WTC11 (cell line): ENCODE measurements at regions not wholly inside any gene's neighbourhood (a gene's known extent, or its start where the extent isn't known, plus 50 kb on each side); places are given as distances from the start of the nearest gene placed in this dataset.

ENCODE experiments used
- ATAC-seq: fragments of 200-7000 bp; cut with Tn5 transposase; 2 replicates; pipeline ENCODE4 v1.10.0; 2021; ENCODE audit warnings: mild to moderate bottlenecking, moderate library complexity
- CTCF ChIA-PET: fragments of 300-600 bp; sonication (Branson Sonifier 250); formaldehyde crosslinking; loops from one replicate; lab custom pipeline; 2021; ENCODE audit warnings: antibody characterized with exemption; lab: Charles Lee
- POLR2A ChIA-PET: fragments of 350-600 bp; sonication (Branson Sonifier 250); formaldehyde crosslinking; loops from one replicate; lab custom pipeline; 2021; ENCODE audit warnings: antibody characterized with exemption; lab: Charles Lee
- DNase-seq: peaks from one replicate; pipeline ENCODE4 v3.0.0; 2021; ENCODE audit warnings: low spot score
- H3K27ac Mint-ChIP-seq: 2 replicates; pipeline ENCODE4 v1.8.0; 2021; ENCODE audit warnings: mixed read lengths
- H3K27me3 Mint-ChIP-seq: 2 replicates; pipeline ENCODE4 v1.8.0; 2021; ENCODE audit warnings: low read depth, mild to moderate bottlenecking, moderate library complexity, mixed read lengths
- H3K36me3 Mint-ChIP-seq: 2 replicates; pipeline ENCODE4 v1.8.0; 2021; ENCODE audit warnings: mixed read lengths
- H3K4me1 Mint-ChIP-seq: 2 replicates; pipeline ENCODE4 v1.8.0; 2022; ENCODE audit warnings: mixed read lengths
- H3K4me3 Mint-ChIP-seq: 2 replicates; pipeline ENCODE4 v1.8.0; 2021; ENCODE audit warnings: mild to moderate bottlenecking, moderate library complexity, mixed read lengths
- H3K9me3 Mint-ChIP-seq: 2 replicates; pipeline ENCODE4 v1.8.0; 2021; ENCODE audit warnings: mixed read lengths
- ATF1 ChIP-seq: sonication (generic); formaldehyde crosslinking; IDR thresholded peaks from 2 replicates; pipeline ENCODE4 v1.8.1; 2023; ENCODE audit warnings: mild to moderate bottlenecking, moderate library complexity, missing genetic modification reagents
- FOXJ3 ChIP-seq: sonication (generic); formaldehyde crosslinking; IDR thresholded peaks from 2 replicates; pipeline ENCODE4 v1.9.0; 2021; ENCODE audit warnings: missing genetic modification reagents, mild to moderate bottlenecking, borderline replicate concordance
- FOXP1 ChIP-seq: sonication (generic); formaldehyde crosslinking; IDR thresholded peaks from 2 replicates; pipeline ENCODE4 v1.8.0; 2022; ENCODE audit warnings: missing genetic modification reagents, mild to moderate bottlenecking, moderate library complexity, borderline replicate concordance
- KAT7 ChIP-seq: sonication (generic); formaldehyde crosslinking; IDR thresholded peaks from 2 replicates; pipeline ENCODE4 v1.8.1; 2023; ENCODE audit warnings: missing genetic modification reagents, mild to moderate bottlenecking, borderline replicate concordance
- MXD4 ChIP-seq: fragments of 250-450 bp; sonication (Bioruptor Pico); IDR thresholded peaks from 2 replicates; pipeline ENCODE4 v1.8.0; 2021; ENCODE audit warnings: mild to moderate bottlenecking, moderate library complexity, borderline replicate concordance
- NR2C2 ChIP-seq: sonication (generic); formaldehyde crosslinking; IDR thresholded peaks from 2 replicates; pipeline ENCODE4 v1.8.0; 2022; ENCODE audit warnings: mild to moderate bottlenecking, missing genetic modification reagents
- SOX15 ChIP-seq: fragments of 250-450 bp; sonication (Bioruptor Pico); IDR thresholded peaks from 2 replicates; pipeline ENCODE4 v1.9.0; 2021; ENCODE audit warnings: mild to moderate bottlenecking
- TEAD4 ChIP-seq: sonication (generic); formaldehyde crosslinking; IDR thresholded peaks from 2 replicates; pipeline ENCODE4 v1.8.0; 2022; ENCODE audit warnings: mild to moderate bottlenecking, missing genetic modification reagents
- ZNF138 ChIP-seq: sonication (generic); formaldehyde crosslinking; conservative IDR thresholded peaks from 2 replicates; pipeline ENCODE4 v1.8.1; 2022; ENCODE audit warnings: mild to moderate bottlenecking, moderate library complexity, missing genetic modification reagents
- ZNF219 ChIP-seq: sonication (generic); formaldehyde crosslinking; IDR thresholded peaks from 2 replicates; pipeline ENCODE4 v1.8.0; 2023; ENCODE audit warnings: missing genetic modification reagents, mild to moderate bottlenecking, borderline replicate concordance
- TF ChIP-seq, protein P1 (sequence below): sonication (generic); formaldehyde crosslinking; IDR thresholded peaks from 2 replicates; pipeline ENCODE4 v1.8.1; 2023; ENCODE audit warnings: mild to moderate bottlenecking, moderate library complexity, missing genetic modification reagents
- TF ChIP-seq, protein P2 (sequence below): sonication (generic); formaldehyde crosslinking; IDR thresholded peaks from 2 replicates; pipeline ENCODE4 v1.8.1; 2022; ENCODE audit warnings: low read depth, missing genetic modification reagents, borderline replicate concordance
- TF ChIP-seq, protein P3 (sequence below): sonication (generic); formaldehyde crosslinking; IDR thresholded peaks from 2 replicates; pipeline ENCODE4 v1.8.1; 2023; ENCODE audit warnings: mild to moderate bottlenecking, missing genetic modification reagents, moderate library complexity
- TF ChIP-seq, protein P4 (sequence below): sonication (generic); formaldehyde crosslinking; IDR thresholded peaks from 2 replicates; pipeline ENCODE4 v1.8.1; 2023; ENCODE audit warnings: mild to moderate bottlenecking, missing genetic modification reagents, moderate library complexity
- TF ChIP-seq, protein P5 (sequence below): fragments of 250-450 bp; sonication (Bioruptor Pico); IDR thresholded peaks from 2 replicates; pipeline ENCODE4 v1.9.0; 2021; ENCODE audit warnings: mild to moderate bottlenecking, borderline replicate concordance
- TF ChIP-seq, protein P6 (sequence below): sonication (generic); formaldehyde crosslinking; conservative IDR thresholded peaks from 2 replicates; pipeline ENCODE4 v1.8.1; 2023; ENCODE audit warnings: mild to moderate bottlenecking, low read depth, missing genetic modification reagents, moderate library complexity
- TF ChIP-seq, protein P7 (sequence below): sonication (generic); formaldehyde crosslinking; IDR thresholded peaks from 2 replicates; pipeline ENCODE4 v1.8.1; 2022; ENCODE audit warnings: missing genetic modification reagents, borderline replicate concordance
- TF ChIP-seq, protein P8 (sequence below): sonication (generic); formaldehyde crosslinking; IDR thresholded peaks from 2 replicates; pipeline ENCODE4 v1.8.1; 2023; ENCODE audit warnings: mild to moderate bottlenecking, missing genetic modification reagents, borderline replicate concordance

DNA sequence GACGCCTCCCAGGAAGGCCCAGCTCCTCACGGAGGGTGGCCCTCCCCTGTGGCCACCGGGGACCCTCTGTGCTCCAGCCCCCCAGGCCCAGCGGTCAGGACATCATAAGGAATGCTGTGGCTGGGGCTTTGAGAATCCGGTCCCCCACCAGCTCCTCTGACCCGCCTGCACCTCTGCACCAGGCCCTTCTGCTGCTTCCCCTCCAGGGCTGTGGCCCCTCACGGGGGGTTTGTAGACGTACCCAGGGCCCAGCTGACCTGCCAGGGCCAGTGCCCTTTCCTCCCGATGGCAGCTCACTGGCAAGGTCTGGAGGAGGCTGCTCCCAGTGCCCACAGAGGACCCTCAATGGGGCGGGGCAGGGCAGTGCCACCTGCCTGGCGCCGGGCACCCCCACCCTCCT lies 103.9 kb upstream of the TTC34 start:
- Mint-ChIP-seq H3K9me3 (peaks cover 10% of the 10 kb centered on the region), H3K4me3 (no peak overlapping the region)
- CTCF ChIA-PET: interaction anchor here (1.4 kb wide), 1 partner anchor 519 kb away, joined by 3 read pairs; no protein-coding TSS in a partner anchor
- no peak for TF ChIP-seq ZNF138
- TF ChIP-seq, protein P1, sequence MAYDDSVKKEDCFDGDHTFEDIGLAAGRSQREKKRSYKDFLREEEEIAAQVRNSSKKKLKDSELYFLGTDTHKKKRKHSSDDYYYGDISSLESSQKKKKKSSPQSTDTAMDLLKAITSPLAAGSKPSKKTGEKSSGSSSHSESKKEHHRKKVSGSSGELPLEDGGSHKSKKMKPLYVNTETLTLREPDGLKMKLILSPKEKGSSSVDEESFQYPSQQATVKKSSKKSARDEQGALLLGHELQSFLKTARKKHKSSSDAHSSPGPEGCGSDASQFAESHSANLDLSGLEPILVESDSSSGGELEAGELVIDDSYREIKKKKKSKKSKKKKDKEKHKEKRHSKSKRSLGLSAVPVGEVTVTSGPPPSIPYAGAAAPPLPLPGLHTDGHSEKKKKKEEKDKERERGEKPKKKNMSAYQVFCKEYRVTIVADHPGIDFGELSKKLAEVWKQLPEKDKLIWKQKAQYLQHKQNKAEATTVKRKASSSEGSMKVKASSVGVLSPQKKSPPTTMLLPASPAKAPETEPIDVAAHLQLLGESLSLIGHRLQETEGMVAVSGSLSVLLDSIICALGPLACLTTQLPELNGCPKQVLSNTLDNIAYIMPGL (CRISPR knock-in tag): no peak
- TF ChIP-seq, protein P2, sequence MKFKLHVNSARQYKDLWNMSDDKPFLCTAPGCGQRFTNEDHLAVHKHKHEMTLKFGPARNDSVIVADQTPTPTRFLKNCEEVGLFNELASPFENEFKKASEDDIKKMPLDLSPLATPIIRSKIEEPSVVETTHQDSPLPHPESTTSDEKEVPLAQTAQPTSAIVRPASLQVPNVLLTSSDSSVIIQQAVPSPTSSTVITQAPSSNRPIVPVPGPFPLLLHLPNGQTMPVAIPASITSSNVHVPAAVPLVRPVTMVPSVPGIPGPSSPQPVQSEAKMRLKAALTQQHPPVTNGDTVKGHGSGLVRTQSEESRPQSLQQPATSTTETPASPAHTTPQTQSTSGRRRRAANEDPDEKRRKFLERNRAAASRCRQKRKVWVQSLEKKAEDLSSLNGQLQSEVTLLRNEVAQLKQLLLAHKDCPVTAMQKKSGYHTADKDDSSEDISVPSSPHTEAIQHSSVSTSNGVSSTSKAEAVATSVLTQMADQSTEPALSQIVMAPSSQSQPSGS (CRISPR knock-in tag): no peak
- TF ChIP-seq FOXP1 (CRISPR knock-in tag): no peak
- TF ChIP-seq NR2C2 (CRISPR knock-in tag): no peak
- TF ChIP-seq FOXJ3 (CRISPR knock-in tag): no peak
- TF ChIP-seq, protein P3, sequence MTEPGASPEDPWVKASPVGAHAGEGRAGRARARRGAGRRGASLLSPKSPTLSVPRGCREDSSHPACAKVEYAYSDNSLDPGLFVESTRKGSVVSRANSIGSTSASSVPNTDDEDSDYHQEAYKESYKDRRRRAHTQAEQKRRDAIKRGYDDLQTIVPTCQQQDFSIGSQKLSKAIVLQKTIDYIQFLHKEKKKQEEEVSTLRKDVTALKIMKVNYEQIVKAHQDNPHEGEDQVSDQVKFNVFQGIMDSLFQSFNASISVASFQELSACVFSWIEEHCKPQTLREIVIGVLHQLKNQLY (CRISPR knock-in tag): no peak
- TF ChIP-seq, protein P4, sequence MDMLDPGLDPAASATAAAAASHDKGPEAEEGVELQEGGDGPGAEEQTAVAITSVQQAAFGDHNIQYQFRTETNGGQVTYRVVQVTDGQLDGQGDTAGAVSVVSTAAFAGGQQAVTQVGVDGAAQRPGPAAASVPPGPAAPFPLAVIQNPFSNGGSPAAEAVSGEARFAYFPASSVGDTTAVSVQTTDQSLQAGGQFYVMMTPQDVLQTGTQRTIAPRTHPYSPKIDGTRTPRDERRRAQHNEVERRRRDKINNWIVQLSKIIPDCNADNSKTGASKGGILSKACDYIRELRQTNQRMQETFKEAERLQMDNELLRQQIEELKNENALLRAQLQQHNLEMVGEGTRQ: no peak
- no peak for TF ChIP-seq MXD4 (CRISPR knock-in tag)
- TF ChIP-seq, protein P5, sequence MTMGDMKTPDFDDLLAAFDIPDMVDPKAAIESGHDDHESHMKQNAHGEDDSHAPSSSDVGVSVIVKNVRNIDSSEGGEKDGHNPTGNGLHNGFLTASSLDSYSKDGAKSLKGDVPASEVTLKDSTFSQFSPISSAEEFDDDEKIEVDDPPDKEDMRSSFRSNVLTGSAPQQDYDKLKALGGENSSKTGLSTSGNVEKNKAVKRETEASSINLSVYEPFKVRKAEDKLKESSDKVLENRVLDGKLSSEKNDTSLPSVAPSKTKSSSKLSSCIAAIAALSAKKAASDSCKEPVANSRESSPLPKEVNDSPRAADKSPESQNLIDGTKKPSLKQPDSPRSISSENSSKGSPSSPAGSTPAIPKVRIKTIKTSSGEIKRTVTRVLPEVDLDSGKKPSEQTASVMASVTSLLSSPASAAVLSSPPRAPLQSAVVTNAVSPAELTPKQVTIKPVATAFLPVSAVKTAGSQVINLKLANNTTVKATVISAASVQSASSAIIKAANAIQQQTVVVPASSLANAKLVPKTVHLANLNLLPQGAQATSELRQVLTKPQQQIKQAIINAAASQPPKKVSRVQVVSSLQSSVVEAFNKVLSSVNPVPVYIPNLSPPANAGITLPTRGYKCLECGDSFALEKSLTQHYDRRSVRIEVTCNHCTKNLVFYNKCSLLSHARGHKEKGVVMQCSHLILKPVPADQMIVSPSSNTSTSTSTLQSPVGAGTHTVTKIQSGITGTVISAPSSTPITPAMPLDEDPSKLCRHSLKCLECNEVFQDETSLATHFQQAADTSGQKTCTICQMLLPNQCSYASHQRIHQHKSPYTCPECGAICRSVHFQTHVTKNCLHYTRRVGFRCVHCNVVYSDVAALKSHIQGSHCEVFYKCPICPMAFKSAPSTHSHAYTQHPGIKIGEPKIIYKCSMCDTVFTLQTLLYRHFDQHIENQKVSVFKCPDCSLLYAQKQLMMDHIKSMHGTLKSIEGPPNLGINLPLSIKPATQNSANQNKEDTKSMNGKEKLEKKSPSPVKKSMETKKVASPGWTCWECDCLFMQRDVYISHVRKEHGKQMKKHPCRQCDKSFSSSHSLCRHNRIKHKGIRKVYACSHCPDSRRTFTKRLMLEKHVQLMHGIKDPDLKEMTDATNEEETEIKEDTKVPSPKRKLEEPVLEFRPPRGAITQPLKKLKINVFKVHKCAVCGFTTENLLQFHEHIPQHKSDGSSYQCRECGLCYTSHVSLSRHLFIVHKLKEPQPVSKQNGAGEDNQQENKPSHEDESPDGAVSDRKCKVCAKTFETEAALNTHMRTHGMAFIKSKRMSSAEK (CRISPR knock-in tag): no peak
- no peak for TF ChIP-seq KAT7 (CRISPR knock-in tag)
- TF ChIP-seq, protein P6, sequence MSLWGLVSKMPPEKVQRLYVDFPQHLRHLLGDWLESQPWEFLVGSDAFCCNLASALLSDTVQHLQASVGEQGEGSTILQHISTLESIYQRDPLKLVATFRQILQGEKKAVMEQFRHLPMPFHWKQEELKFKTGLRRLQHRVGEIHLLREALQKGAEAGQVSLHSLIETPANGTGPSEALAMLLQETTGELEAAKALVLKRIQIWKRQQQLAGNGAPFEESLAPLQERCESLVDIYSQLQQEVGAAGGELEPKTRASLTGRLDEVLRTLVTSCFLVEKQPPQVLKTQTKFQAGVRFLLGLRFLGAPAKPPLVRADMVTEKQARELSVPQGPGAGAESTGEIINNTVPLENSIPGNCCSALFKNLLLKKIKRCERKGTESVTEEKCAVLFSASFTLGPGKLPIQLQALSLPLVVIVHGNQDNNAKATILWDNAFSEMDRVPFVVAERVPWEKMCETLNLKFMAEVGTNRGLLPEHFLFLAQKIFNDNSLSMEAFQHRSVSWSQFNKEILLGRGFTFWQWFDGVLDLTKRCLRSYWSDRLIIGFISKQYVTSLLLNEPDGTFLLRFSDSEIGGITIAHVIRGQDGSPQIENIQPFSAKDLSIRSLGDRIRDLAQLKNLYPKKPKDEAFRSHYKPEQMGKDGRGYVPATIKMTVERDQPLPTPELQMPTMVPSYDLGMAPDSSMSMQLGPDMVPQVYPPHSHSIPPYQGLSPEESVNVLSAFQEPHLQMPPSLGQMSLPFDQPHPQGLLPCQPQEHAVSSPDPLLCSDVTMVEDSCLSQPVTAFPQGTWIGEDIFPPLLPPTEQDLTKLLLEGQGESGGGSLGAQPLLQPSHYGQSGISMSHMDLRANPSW (CRISPR knock-in tag): no peak
- TF ChIP-seq, protein P7, sequence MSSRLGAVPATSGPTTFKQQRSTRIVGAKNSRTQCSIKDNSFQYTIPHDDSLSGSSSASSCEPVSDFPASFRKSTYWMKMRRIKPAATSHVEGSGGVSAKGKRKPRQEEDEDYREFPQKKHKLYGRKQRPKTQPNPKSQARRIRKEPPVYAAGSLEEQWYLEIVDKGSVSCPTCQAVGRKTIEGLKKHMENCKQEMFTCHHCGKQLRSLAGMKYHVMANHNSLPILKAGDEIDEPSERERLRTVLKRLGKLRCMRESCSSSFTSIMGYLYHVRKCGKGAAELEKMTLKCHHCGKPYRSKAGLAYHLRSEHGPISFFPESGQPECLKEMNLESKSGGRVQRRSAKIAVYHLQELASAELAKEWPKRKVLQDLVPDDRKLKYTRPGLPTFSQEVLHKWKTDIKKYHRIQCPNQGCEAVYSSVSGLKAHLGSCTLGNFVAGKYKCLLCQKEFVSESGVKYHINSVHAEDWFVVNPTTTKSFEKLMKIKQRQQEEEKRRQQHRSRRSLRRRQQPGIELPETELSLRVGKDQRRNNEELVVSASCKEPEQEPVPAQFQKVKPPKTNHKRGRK (CRISPR knock-in tag): no peak
- TF ChIP-seq ATF1 (CRISPR knock-in tag): no peak
- TF ChIP-seq, protein P8, sequence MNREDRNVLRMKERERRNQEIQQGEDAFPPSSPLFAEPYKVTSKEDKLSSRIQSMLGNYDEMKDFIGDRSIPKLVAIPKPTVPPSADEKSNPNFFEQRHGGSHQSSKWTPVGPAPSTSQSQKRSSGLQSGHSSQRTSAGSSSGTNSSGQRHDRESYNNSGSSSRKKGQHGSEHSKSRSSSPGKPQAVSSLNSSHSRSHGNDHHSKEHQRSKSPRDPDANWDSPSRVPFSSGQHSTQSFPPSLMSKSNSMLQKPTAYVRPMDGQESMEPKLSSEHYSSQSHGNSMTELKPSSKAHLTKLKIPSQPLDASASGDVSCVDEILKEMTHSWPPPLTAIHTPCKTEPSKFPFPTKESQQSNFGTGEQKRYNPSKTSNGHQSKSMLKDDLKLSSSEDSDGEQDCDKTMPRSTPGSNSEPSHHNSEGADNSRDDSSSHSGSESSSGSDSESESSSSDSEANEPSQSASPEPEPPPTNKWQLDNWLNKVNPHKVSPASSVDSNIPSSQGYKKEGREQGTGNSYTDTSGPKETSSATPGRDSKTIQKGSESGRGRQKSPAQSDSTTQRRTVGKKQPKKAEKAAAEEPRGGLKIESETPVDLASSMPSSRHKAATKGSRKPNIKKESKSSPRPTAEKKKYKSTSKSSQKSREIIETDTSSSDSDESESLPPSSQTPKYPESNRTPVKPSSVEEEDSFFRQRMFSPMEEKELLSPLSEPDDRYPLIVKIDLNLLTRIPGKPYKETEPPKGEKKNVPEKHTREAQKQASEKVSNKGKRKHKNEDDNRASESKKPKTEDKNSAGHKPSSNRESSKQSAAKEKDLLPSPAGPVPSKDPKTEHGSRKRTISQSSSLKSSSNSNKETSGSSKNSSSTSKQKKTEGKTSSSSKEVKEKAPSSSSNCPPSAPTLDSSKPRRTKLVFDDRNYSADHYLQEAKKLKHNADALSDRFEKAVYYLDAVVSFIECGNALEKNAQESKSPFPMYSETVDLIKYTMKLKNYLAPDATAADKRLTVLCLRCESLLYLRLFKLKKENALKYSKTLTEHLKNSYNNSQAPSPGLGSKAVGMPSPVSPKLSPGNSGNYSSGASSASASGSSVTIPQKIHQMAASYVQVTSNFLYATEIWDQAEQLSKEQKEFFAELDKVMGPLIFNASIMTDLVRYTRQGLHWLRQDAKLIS (CRISPR knock-in tag): no peak
- no peak for TF ChIP-seq SOX15 (CRISPR knock-in tag)
- TF ChIP-seq TEAD4 (CRISPR knock-in tag): no peak
- no peak for TF ChIP-seq ZNF219 (CRISPR knock-in tag)
- TF ChIP-seq, all 79 proteins: peak for 0
- Mint-ChIP-seq H3K4me1 (no peaks in the 10 kb centered on the region), H3K36me3 (peaks cover 21% of the 10 kb centered on the region), H3K27me3 (no peaks in the 10 kb centered on the region; the same call in 1 of the 2 replicates), H3K27ac (no peak overlapping the region)
- POLR2A ChIA-PET: no interaction called here
- ATAC-seq (no peak), DNase-seq (no peak)
